Osteoblast (primary cell): ENCODE measurements at regions not wholly inside any gene's neighbourhood (a gene's known extent, or its start where the extent isn't known, plus 50 kb on each side); places are given as distances from the start of the nearest gene placed in this dataset.

Source experiments
- DNase-seq: peaks from one replicate; pipeline ENCODE4 v3.0.0; 2011; ENCODE audit warnings: low spot score, mixed read lengths; ENCODE audit not compliant: insufficient read length; ENCODE audit errors: missing footprints
- H2AFZ ChIP-seq: 2 replicates; pipeline ENCODE4 v1.6.0; 2011; ENCODE audit warnings: mild to moderate bottlenecking, low read length
- H3K27ac ChIP-seq: 2 replicates; pipeline ENCODE4 v1.5.1; 2011; ENCODE audit warnings: mild to moderate bottlenecking, low read depth, low read length, moderate library complexity
- H3K27me3 ChIP-seq: 2 replicates; pipeline ENCODE4 v1.6.0; 2012; ENCODE audit warnings: mild to moderate bottlenecking, control low read depth, inconsistent platforms, low read length, moderate library complexity; ENCODE audit not compliant: insufficient read depth
- H3K36me3 ChIP-seq: 2 replicates; pipeline ENCODE4 v1.5.1; 2011; ENCODE audit warnings: mild to moderate bottlenecking, low read length, control low read depth, moderate library complexity; ENCODE audit not compliant: insufficient read depth
- H3K4me1 ChIP-seq: 2 replicates; pipeline ENCODE4 v1.5.1; 2011; ENCODE audit warnings: mild to moderate bottlenecking, low read length, control low read depth, moderate library complexity; ENCODE audit not compliant: insufficient read depth
- H3K4me2 ChIP-seq: 2 replicates; pipeline ENCODE4 v1.6.0; 2011; ENCODE audit warnings: mild to moderate bottlenecking, low read length; ENCODE audit not compliant: insufficient read depth
- H3K4me3 ChIP-seq: fragments of 200-600 bp; sonication (generic); 3 replicates; pipeline ENCODE4 v1.5.1; 2012; ENCODE audit warnings: mild to moderate bottlenecking, low read length, inconsistent platforms; ENCODE audit not compliant: insufficient read depth
- H3K79me2 ChIP-seq: 2 replicates; pipeline ENCODE4 v1.6.0; 2012; ENCODE audit warnings: mild to moderate bottlenecking, low read length, control low read depth, inconsistent platforms; ENCODE audit not compliant: insufficient read depth
- H3K9me3 ChIP-seq: 2 replicates; pipeline ENCODE4 v1.5.1; 2011; ENCODE audit warnings: low read depth, low read length, control low read depth
- H4K20me1 ChIP-seq: 2 replicates; pipeline ENCODE4 v1.6.0; 2012; ENCODE audit warnings: mild to moderate bottlenecking, low read length, control low read depth; ENCODE audit not compliant: insufficient read depth
- TF ChIP-seq, protein P1 (sequence below): IDR thresholded peaks from 2 replicates; pipeline ENCODE4 v1.5.1; 2011; ENCODE audit warnings: mild to moderate bottlenecking, low read depth, low read length, moderate library complexity; ENCODE audit errors: extremely low read depth

DNA sequence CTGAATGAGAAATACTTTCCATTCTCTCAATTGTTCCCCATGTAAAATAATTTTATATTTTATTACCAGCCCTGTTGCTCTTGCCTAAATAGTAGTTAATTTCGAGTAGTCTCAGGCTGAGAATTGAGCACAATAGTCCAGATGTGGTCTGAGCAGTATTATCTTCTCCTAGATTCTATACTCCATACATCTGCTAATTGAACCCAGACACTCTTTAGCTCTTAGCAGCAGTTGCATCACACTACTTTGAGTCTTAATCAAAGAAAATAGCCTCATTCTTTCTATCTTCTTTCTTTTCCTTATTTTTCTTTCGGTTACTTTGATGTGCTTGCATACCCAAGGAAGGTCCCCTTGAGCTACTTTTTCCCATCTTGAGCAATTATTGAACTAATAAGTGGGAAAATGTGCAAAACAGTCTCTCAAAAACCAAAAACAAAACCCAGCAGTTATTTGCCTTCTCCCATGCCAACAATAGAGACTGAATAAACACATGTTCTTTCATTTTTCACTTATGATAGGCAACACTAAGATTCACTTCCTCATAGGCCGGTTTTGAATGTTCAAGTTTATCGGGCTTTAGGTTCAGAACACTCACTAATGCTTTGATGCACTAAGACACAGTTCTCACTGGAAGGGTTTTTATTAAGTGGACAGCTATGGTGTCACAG, 204.5 kb downstream of the POU4F1 start:
- H3K4me1 ChIP-seq: no peaks in the 10 kb centered on the region
- no peaks in the 10 kb centered on the region for H4K20me1 ChIP-seq
- H3K4me2 ChIP-seq: no peak overlapping the region
- TF ChIP-seq, protein P1, sequence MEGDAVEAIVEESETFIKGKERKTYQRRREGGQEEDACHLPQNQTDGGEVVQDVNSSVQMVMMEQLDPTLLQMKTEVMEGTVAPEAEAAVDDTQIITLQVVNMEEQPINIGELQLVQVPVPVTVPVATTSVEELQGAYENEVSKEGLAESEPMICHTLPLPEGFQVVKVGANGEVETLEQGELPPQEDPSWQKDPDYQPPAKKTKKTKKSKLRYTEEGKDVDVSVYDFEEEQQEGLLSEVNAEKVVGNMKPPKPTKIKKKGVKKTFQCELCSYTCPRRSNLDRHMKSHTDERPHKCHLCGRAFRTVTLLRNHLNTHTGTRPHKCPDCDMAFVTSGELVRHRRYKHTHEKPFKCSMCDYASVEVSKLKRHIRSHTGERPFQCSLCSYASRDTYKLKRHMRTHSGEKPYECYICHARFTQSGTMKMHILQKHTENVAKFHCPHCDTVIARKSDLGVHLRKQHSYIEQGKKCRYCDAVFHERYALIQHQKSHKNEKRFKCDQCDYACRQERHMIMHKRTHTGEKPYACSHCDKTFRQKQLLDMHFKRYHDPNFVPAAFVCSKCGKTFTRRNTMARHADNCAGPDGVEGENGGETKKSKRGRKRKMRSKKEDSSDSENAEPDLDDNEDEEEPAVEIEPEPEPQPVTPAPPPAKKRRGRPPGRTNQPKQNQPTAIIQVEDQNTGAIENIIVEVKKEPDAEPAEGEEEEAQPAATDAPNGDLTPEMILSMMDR: no peak
- H3K36me3 ChIP-seq: no peaks in the 10 kb centered on the region
- H3K27ac ChIP-seq: no peak overlapping the region
- H2AFZ ChIP-seq: no peak overlapping the region
- no peaks in the 10 kb centered on the region for H3K79me2 ChIP-seq
- no peak for DNase-seq
- H3K9me3 ChIP-seq: no peaks in the 10 kb centered on the region
- no peak overlapping the region for H3K4me3 ChIP-seq
- no peaks in the 10 kb centered on the region for H3K27me3 ChIP-seq

DNA sequence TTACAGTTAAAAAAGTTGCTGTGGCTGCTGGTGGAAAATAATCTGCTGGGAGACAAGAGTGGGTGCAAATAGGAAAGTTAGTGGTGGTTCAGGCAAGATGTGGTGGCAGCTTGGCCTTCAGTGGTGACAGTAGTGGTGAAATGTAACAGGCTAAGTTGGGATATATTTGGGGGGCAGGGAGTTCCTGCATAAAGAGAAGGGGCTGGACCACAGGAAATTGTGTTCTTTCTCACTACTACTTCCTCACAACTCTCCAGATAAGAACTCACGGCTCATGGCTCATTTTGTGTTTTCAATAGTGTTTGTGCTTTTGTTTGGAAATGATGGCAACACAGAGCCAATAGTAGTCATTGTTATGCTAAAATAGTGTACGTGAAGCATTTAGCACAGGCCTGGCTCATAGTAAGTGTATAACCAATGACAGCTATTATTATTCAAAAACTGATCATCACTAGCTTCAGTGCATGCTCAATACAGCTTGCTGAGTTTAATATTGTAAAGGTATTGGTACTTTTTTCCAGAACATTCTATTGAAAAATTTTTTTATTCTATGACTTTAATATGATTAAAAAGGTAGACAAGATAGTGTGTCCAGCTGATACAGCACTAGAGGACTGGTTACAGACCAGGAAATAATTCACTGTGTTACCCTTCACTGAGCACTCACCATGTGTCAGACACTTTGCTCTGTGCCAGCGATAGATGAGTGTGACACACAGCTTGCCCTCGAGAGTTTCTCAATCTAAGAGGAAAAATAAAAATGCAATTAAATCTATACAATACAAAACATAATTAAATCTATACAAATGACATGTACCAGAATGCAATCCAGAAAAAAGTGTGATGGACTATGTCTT, 209.8 kb downstream of the POU4F1 start:
- H2AFZ ChIP-seq: no peak overlapping the region
- no peaks in the 10 kb centered on the region for H4K20me1 ChIP-seq
- no peaks in the 10 kb centered on the region for H3K4me1 ChIP-seq
- no peak for DNase-seq
- no peak overlapping the region for H3K4me2 ChIP-seq
- H3K27me3 ChIP-seq: no peaks in the 10 kb centered on the region
- H3K79me2 ChIP-seq: no peaks in the 10 kb centered on the region
- TF ChIP-seq, protein P1: no peak
- H3K27ac ChIP-seq: no peak overlapping the region
- no peaks in the 10 kb centered on the region for H3K36me3 ChIP-seq
- no peak overlapping the region for H3K4me3 ChIP-seq
- peaks cover 3% of the 10 kb centered on the region for H3K9me3 ChIP-seq

DNA sequence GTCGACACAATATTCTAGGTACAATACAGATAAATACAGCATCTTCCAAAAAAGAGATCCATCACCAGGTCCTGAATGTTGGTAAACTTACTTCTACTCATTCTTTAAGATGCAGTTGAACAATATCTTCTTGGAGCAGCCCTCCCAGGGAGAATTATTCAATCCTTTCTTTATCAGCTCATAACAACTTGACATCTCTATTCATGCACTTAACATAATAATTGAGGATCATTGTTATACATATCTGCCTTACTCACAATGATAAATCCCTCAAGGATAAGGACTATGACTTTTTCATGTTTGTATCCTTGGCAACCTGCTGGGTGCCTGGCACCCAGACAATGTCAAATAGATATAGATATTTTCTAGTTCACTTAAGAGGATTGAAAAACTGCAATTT, 219.5 kb downstream of the POU4F1 start:
- no peaks in the 10 kb centered on the region for H4K20me1 ChIP-seq
- no peak overlapping the region for H3K4me3 ChIP-seq
- H3K27me3 ChIP-seq: no peaks in the 10 kb centered on the region
- no peak overlapping the region for H3K27ac ChIP-seq
- H3K9me3 ChIP-seq: peaks cover 2% of the 10 kb centered on the region
- no peak overlapping the region for H2AFZ ChIP-seq
- no peaks in the 10 kb centered on the region for H3K4me1 ChIP-seq
- TF ChIP-seq, protein P1: no peak
- H3K79me2 ChIP-seq: no peaks in the 10 kb centered on the region
- no peaks in the 10 kb centered on the region for H3K36me3 ChIP-seq
- no peak overlapping the region for H3K4me2 ChIP-seq
- no peak for DNase-seq

DNA sequence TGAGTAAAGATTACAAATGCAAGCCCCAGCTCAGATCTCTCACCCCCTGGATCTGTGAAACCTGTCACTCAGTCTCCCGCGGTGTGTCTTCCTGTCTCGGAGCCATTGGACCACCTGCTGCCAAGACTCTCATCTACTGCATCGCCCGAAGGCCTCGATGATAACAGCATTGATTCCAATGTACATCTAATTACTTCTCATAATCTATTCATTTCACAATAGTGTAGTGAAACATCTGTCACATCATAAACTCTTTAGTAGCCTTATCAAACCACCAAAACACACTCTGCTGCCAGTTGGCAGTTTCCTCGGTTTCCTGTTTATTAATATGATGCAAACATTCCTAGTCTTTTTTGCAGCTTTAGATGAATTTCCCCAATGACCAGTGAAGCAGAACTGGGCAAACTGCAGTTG, 220.3 kb downstream of the POU4F1 start:
- peaks cover 2% of the 10 kb centered on the region for H3K9me3 ChIP-seq
- H2AFZ ChIP-seq: no peak overlapping the region
- no peaks in the 10 kb centered on the region for H3K36me3 ChIP-seq
- TF ChIP-seq, protein P1: no peak
- H3K27ac ChIP-seq: no peak overlapping the region
- H3K79me2 ChIP-seq: no peaks in the 10 kb centered on the region
- H3K4me3 ChIP-seq: no peak overlapping the region
- H4K20me1 ChIP-seq: no peaks in the 10 kb centered on the region
- H3K27me3 ChIP-seq: no peaks in the 10 kb centered on the region
- no peak overlapping the region for H3K4me2 ChIP-seq
- no peak for DNase-seq
- no peaks in the 10 kb centered on the region for H3K4me1 ChIP-seq
